Posterior vena cava (tissue), 2 donors: ENCODE measurements at regions not wholly inside any gene's neighbourhood (a gene's known extent, or its start where the extent isn't known, plus 50 kb on each side); places are given as distances from the start of the nearest gene placed in this dataset.

Experiments used
- DNase-seq: peaks from one replicate; pipeline ENCODE4 v3.0.0-alpha.2; 2020; ENCODE audit warnings: low spot score
- intact Hi-C, 2 donors: fragments of 100-400 bp; cut with DNase I; formaldehyde crosslinking; loops; one replicate each; pipeline versions ENCODE4 v1.14.1 to v1.14.2; 2022 to 2023
- donor health status: DM: yes; HTN: yes; CAD: no.
- donor health status: DM: yes; HTN: yes; CAD: no.

DNA sequence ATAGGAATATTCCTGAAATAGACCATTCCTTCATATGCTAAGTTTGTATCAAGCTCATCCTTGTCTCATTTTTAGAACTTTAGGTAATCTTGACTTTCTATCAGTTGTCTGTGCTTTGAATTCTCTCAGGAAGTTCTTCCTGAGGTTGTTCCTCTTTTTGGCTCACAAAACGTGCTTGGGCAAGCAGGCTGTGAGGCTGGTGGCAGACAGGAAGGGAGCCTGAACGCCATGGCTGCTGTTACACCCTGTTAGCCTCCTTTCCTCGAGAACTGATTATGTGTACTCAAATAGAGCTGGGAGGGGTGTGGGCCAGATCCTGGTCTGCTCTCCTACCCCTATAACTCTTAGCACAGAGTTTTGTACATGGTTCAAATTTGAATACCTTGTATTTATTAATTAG is 136.4 kb upstream of the CELF4 start:
- DNase-seq, result no peak
- intact Hi-C loops, result no loop called here

DNA sequence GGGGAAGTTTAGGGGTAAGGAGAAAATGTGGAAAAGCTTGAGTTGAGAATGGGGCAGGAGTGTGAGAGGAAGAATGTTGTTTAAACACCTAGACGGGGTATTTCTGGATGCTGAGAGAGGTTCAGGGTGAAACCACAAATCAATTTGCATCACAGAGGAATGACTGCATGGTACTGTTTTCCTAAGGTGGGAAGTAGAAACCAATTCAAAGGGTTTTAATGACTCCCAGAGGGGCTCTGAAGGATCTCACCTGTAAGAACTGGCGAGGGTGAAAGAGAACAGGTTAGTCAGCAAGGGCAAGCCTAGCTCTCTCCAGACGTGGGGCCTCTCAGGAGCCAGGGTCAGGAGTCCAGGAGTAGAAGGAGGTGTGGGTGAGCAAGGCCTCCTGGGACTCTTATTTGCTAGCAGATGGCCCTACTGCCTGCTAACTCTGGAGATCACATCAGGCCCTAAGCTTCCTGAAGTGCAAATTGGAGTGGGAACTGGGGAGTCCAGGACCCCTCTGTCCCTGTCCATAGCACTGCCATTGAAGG is 133.0 kb upstream of the CELF4 start:
- intact Hi-C loops, result no loop called here
- no peak for DNase-seq

- no peak for DNase-seq
- intact Hi-C loops, result no loop called here
Observed at GRCh38 chr18:37694516-37694915, 128.9 kb upstream of the CELF4 start.

- intact Hi-C loops, result no loop called here
- DNase-seq, result no peak
Observed at GRCh38 chr18:37691162-37691561, 125.6 kb upstream of the CELF4 start.

GRCh38 chr18:37689841-37690240 is 124.2 kb upstream of the CELF4 start:
- no peak for DNase-seq
- intact Hi-C loops, result no loop called here

GRCh38 chr18:37684590-37684989 is 119.0 kb upstream of the CELF4 start:
- no peak for DNase-seq
- intact Hi-C loops, result loop anchor here in 1 of 2 donors (2.0 kb wide), 1 partner anchor 336 kb away; no protein-coding TSS in a partner anchor

GRCh38 chr18:37684183-37684582 is 118.6 kb upstream of the CELF4 start:
- intact Hi-C loops, result loop anchor here in 1 of 2 donors (2.0 kb wide), 1 partner anchor 335 kb away; no protein-coding TSS in a partner anchor
- DNase-seq, result no peak

- DNase-seq, result no peak
- intact Hi-C loops, result no loop called here
Observed at GRCh38 chr18:37680911-37681310, 115.3 kb upstream of the CELF4 start.

GRCh38 chr18:37676276-37676675 is 110.7 kb upstream of the CELF4 start:
- intact Hi-C loops, result no loop called here
- no peak for DNase-seq

DNA sequence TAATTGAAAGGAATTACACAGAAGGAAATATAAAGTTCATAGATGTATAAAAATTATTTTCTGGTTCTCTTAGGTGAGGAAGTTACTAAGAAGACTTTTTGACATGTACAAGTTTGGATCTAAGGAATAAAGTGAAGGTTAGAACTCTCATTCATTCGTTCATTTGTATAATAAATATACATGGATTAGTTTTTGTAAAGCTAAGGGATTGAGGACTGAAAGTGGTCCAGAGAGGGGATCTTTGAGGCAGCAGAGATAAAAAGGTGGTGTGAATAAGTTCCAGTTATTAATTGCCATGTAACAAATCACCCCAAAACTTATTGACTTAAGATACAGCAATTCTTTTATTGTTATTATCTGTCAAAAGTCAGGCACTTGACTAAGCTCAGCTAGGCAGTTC is 110.1 kb upstream of the CELF4 start:
- intact Hi-C loops, result no loop called here
- DNase-seq, result no peak

DNA sequence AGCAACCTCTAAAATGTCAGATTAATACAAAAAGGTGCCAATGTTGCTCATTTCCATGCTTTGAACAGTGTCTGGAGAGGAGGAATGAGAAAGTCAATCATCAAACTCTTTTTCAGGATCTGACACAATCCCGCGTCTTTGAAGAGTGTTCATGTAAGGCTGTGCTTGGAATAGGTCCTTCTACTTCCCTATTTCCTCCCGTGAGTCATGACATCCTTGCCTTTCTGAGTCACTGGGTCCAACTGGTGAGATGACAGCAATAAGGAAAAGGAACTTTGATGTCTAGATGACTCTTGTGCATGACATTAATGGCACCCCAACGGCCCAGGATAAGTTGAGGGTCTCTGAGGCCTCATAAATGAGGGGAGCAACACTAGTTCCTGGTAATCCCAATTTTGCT is 109.0 kb upstream of the CELF4 start:
- intact Hi-C loops, result no loop called here
- DNase-seq, result no peak

- intact Hi-C loops, result no loop called here
- no peak for DNase-seq
Observed at GRCh38 chr18:37673671-37674070, 108.1 kb upstream of the CELF4 start.

DNA sequence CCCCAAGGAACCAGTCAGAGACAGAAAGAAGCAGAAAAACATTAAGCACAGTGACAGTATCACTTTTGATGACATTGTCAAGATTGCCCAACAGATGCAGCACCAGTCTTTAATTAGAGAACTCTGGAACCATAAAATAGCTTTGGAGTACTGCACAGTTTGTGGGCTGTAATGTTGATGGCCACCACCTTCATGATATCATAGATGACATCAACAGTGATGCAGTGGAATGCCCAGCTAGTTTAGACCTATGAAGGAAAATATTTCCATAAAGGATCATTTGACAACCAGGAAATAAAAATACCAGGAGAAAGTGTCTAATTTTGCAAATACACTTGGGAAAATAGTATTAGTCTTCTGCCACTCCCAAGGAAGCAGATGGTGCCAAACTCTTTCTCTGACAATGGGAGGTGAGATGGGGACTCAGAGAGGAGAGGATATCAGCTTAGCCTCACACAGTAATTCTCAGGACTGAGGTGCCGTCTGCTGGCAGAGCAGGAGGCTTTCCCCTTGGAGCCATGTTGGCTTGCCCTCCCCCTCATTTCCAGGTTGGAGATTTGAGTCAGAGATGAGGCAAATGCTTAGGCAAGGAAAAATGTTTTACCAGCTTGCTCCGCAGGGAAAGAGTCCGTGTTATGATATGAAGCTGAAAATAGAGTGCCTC is 107.5 kb upstream of the CELF4 start:
- intact Hi-C loops, result no loop called here
- DNase-seq, result no peak

- no peak for DNase-seq
- intact Hi-C loops, result no loop called here
Observed at GRCh38 chr18:37672001-37672400, 106.4 kb upstream of the CELF4 start.

GRCh38 chr18:37671530-37671929 is 105.9 kb upstream of the CELF4 start:
- no peak for DNase-seq
- intact Hi-C loops, result no loop called here

- intact Hi-C loops, result no loop called here
- no peak for DNase-seq
Observed at GRCh38 chr18:37671119-37671518, 105.5 kb upstream of the CELF4 start.

DNA sequence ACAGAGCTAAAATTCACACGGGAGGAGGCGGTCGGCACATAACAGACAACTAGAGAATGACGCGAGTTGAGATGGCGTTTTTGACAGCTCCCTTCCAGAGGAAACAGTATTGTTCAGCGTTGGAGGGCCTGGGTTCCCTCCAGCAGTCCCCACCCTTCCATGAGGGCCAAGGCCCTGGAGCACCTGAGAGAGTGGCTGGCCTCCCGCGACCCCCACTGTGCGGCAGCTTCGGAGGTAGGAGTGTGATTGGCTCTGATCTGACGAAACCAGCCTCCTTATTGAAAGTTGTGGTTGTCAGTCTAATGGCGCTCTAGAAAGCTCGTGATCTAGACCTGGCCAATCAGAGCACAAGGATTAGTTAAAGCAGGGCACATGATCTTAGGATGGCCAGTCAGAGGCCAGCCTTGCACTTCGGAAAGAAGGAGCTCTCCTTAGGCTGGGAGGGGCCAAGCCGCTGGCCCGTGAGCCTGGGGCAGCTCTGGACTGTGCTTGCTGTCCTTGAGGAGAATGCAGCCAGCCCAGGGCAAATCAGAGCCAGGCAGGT is 104.5 kb upstream of the CELF4 start:
- no peak for DNase-seq
- intact Hi-C loops, result no loop called here

GRCh38 chr18:37668971-37669747 is 103.6 kb upstream of the CELF4 start:
- intact Hi-C loops, result no loop called here

DNA sequence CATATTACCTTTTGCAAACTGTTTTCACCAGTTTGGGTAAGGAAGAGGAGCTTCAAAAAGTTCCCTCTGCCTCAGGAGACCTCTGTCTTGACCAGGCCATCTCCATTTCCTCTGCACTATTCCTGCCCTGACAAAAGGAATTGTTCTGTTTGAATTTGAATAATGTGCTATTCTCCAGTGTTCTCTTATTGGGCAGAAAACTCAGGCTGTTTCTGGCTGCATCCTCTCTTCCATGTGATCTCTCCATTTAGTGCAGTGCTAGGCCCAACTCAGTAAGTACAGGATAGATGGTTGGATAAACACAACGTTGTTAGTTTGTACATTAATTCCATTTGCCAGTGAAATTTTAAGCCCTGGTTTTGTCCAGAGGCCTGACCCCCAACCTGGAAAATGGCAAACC is 102.2 kb upstream of the CELF4 start:
- DNase-seq, result no peak
- intact Hi-C loops, result no loop called here

More at GRCh38 chr18:37668971-37669747, 103.6 kb upstream of the CELF4 start:
- no peak for DNase-seq

GRCh38 chr18:37666991-37667390 is 101.4 kb upstream of the CELF4 start:
- no peak for DNase-seq
- intact Hi-C loops, result no loop called here
